ENCODE measurements at regions not wholly inside any gene's neighbourhood (a gene's known extent, or its start where the extent isn't known, plus 50 kb on each side); places are given as distances from the start of the nearest gene placed in this dataset.

- TF ChIP-seq CTCF (IDR thresholded peaks at IDR 0.05) (no peak), POLR2A (IDR thresholded peaks at IDR 0.05) (no peak)
These were observed 942.6 kb downstream of the KCNJ2 start for GRCh38 chr17:71111934-71112333.

Data from Peyer's patch (tissue), 4 donors.